Left lobe of liver (tissue), 2 donors: ENCODE measurements at regions not wholly inside any gene's neighbourhood (a gene's known extent, or its start where the extent isn't known, plus 50 kb on each side); places are given as distances from the start of the nearest gene placed in this dataset.

Experiments
- ATAC-seq: fragments of 200-7000 bp; cut with Tn5 transposase; one replicate; pipeline ENCODE4 v1.9.1; 2020; ENCODE audit warnings: mild to moderate bottlenecking, moderate library complexity
- DNase-seq: peaks from one replicate; pipeline ENCODE4 v3.0.0-alpha.2; 2020; ENCODE audit warnings: low spot score
- donor health status: DM: no; HTN: no; CAD: no; lungs with moderate emphysema.
- donor health status: DM: no; HTN: yes; CAD: no.

GRCh38 chr15:37572401-37572800 is 362.0 kb upstream of the TMCO5A start:
- ATAC-seq (no peak), DNase-seq (no peak)

- ATAC-seq (no peak), DNase-seq (no peak)
Observed at GRCh38 chr15:37574985-37575384, 359.5 kb upstream of the TMCO5A start.

- ATAC-seq (no peak), DNase-seq (no peak)
Observed at GRCh38 chr15:37576952-37577351, 357.5 kb upstream of the TMCO5A start.

- ATAC-seq (no peak), DNase-seq (no peak)
Observed at GRCh38 chr15:37581866-37582532, 352.4 kb upstream of the TMCO5A start.

- DNase-seq (no peak), ATAC-seq (no peak)
Observed at GRCh38 chr15:37582852-37583251, 351.6 kb upstream of the TMCO5A start.

- no peak for ATAC-seq
- no peak for DNase-seq
Observed at GRCh38 chr15:37586011-37586583, 348.3 kb upstream of the TMCO5A start.

GRCh38 chr15:37586976-37587375 is 347.5 kb upstream of the TMCO5A start:
- peak; percentile 23 for ATAC-seq
- DNase-seq: no peak

GRCh38 chr15:37594417-37594816 is 340.0 kb upstream of the TMCO5A start:
- ATAC-seq (no peak), DNase-seq (no peak)

GRCh38 chr15:37595426-37595970 is 338.9 kb upstream of the TMCO5A start:
- DNase-seq (no peak), ATAC-seq (no peak)

GRCh38 chr15:37599156-37599555 is 335.3 kb upstream of the TMCO5A start:
- no peak for DNase-seq
- no peak for ATAC-seq

GRCh38 chr15:37616215-37616614 is 318.2 kb upstream of the TMCO5A start:
- DNase-seq: no peak
- ATAC-seq: no peak

GRCh38 chr15:37618353-37618752 is 316.1 kb upstream of the TMCO5A start:
- DNase-seq: no peak
- ATAC-seq: no peak

- no peak for ATAC-seq
- DNase-seq: no peak
Observed at GRCh38 chr15:37619358-37620042, 314.9 kb upstream of the TMCO5A start.

- DNase-seq (no peak), ATAC-seq (no peak)
Observed at GRCh38 chr15:37625576-37625975, 308.9 kb upstream of the TMCO5A start.

GRCh38 chr15:37628507-37628906 is 305.9 kb upstream of the TMCO5A start:
- ATAC-seq (no peak), DNase-seq (no peak)

- DNase-seq (no peak), ATAC-seq (no peak)
Observed at GRCh38 chr15:37636736-37637135, 297.7 kb upstream of the TMCO5A start.

GRCh38 chr15:37638116-37638515 is 296.3 kb upstream of the TMCO5A start:
- ATAC-seq (no peak), DNase-seq (no peak)

- no peak for ATAC-seq
- DNase-seq: no peak
Observed at GRCh38 chr15:37638691-37639090, 295.7 kb upstream of the TMCO5A start.

- DNase-seq (no peak), ATAC-seq (no peak)
Observed at GRCh38 chr15:37652646-37653417, 281.6 kb upstream of the TMCO5A start.

- no peak for DNase-seq
Observed at GRCh38 chr15:37678124-37678523, 256.3 kb upstream of the TMCO5A start.

GRCh38 chr15:37679627-37680026 is 254.8 kb upstream of the TMCO5A start:
- ATAC-seq (no peak), DNase-seq (no peak)

More at GRCh38 chr15:37678124-37678523, 256.3 kb upstream of the TMCO5A start:
- no peak for ATAC-seq
